Activated T-helper 1 cell treated with anti-CD3 and anti-CD28 coated beads, Interleukin-12 subunit alpha, Interleukin-12 subunit beta, Interleukin-2, Interleukin-4 antibody, amounts not matched to agents 30 ng/mL and 10 ng/mL and 1 ng/mL, durations not matched to agents 14 hours and 24 hours and 36 hours (primary cell): ENCODE measurements at regions not wholly inside any gene's neighbourhood (a gene's known extent, or its start where the extent isn't known, plus 50 kb on each side); places are given as distances from the start of the nearest gene placed in this dataset.

Experiments used
- DNase-seq: peaks from one replicate; pipeline ENCODE4 v3.0.0; 2021; ENCODE audit warnings: low spot score
- H3K27ac Mint-ChIP-seq: one replicate; pipeline ENCODE4 v1.8.0; 2021; ENCODE audit warnings: mild to moderate bottlenecking, mixed read lengths
- H3K27me3 Mint-ChIP-seq: one replicate; pipeline ENCODE4 v1.8.0; 2022; ENCODE audit warnings: mild to moderate bottlenecking, moderate library complexity, mixed read lengths; ENCODE audit not compliant: insufficient read depth
- H3K36me3 Mint-ChIP-seq: one replicate; pipeline ENCODE4 v1.8.0; 2021; ENCODE audit warnings: low read depth, mixed read lengths
- H3K4me1 Mint-ChIP-seq: one replicate; pipeline ENCODE4 v1.8.0; 2021; ENCODE audit warnings: low read depth, mixed read lengths
- H3K4me3 Mint-ChIP-seq: one replicate; pipeline ENCODE4 v1.8.0; 2021; ENCODE audit warnings: mild to moderate bottlenecking, moderate library complexity, mixed read lengths
- H3K9me3 Mint-ChIP-seq: one replicate; pipeline ENCODE4 v1.8.0; 2021; ENCODE audit warnings: mixed read lengths
- intact Hi-C: fragments of 100-400 bp; cut with micrococcal nuclease; formaldehyde crosslinking; loops from one replicate; pipeline ENCODE4 v1.15.1; 2024

- intact Hi-C loops, result no loop called here
- DNase-seq, result no peak
Observed at GRCh38 chr15:77811270-77811669, 178.6 kb upstream of the LINGO1 start.

GRCh38 chr15:77810130-77810571 lies 177.4 kb upstream of the LINGO1 start:
- no peak for DNase-seq

More at GRCh38 chr15:77811270-77811669, 178.6 kb upstream of the LINGO1 start:
- Mint-ChIP-seq H3K36me3 (no peaks in the 10 kb centered on the region), H3K9me3 (no peaks in the 10 kb centered on the region), H3K4me1 (no peaks in the 10 kb centered on the region), H3K4me3 (no peak overlapping the region), H3K27ac (no peak overlapping the region), H3K27me3 (no peaks in the 10 kb centered on the region)

GRCh38 chr15:77808581-77809177 lies 176.0 kb upstream of the LINGO1 start:
- H3K4me1 Mint-ChIP-seq, result no peaks in the 10 kb centered on the region
- H3K36me3 Mint-ChIP-seq, result no peaks in the 10 kb centered on the region
- no peak for DNase-seq
- H3K27me3 Mint-ChIP-seq, result no peaks in the 10 kb centered on the region
- intact Hi-C loops, result no loop called here
- no peak overlapping the region for H3K27ac Mint-ChIP-seq
- no peaks in the 10 kb centered on the region for H3K9me3 Mint-ChIP-seq
- no peak overlapping the region for H3K4me3 Mint-ChIP-seq

More at GRCh38 chr15:77810130-77810571, 177.4 kb upstream of the LINGO1 start:
- Mint-ChIP-seq H3K9me3 (no peaks in the 10 kb centered on the region), H3K36me3 (no peaks in the 10 kb centered on the region), H3K27me3 (no peaks in the 10 kb centered on the region), H3K4me1 (no peaks in the 10 kb centered on the region), H3K27ac (no peak overlapping the region), H3K4me3 (no peak overlapping the region)
- intact Hi-C loops, result no loop called here

- Mint-ChIP-seq H3K36me3 (no peaks in the 10 kb centered on the region), H3K27ac (no peak overlapping the region), H3K4me3 (no peak overlapping the region), H3K4me1 (no peaks in the 10 kb centered on the region), H3K27me3 (no peaks in the 10 kb centered on the region), H3K9me3 (no peaks in the 10 kb centered on the region)
- DNase-seq, result no peak
- intact Hi-C loops, result no loop called here
Observed at GRCh38 chr15:77808075-77808474, 175.4 kb upstream of the LINGO1 start.

- Mint-ChIP-seq H3K27me3 (no peaks in the 10 kb centered on the region), H3K4me3 (no peak overlapping the region), H3K27ac (no peak overlapping the region), H3K4me1 (no peaks in the 10 kb centered on the region), H3K36me3 (no peaks in the 10 kb centered on the region), H3K9me3 (no peaks in the 10 kb centered on the region)
- DNase-seq, result no peak
- intact Hi-C loops, result no loop called here
Observed at GRCh38 chr15:77807611-77808010, 174.9 kb upstream of the LINGO1 start.

GRCh38 chr15:77807115-77807514 lies 174.4 kb upstream of the LINGO1 start:
- no peaks in the 10 kb centered on the region for H3K9me3 Mint-ChIP-seq
- no peaks in the 10 kb centered on the region for H3K36me3 Mint-ChIP-seq
- H3K4me3 Mint-ChIP-seq, result no peak overlapping the region
- no peak overlapping the region for H3K27ac Mint-ChIP-seq
- intact Hi-C loops, result no loop called here
- H3K4me1 Mint-ChIP-seq, result no peaks in the 10 kb centered on the region
- H3K27me3 Mint-ChIP-seq, result no peaks in the 10 kb centered on the region
- no peak for DNase-seq

GRCh38 chr15:77804210-77804609 lies 171.5 kb upstream of the LINGO1 start:
- no peaks in the 10 kb centered on the region for H3K4me1 Mint-ChIP-seq
- DNase-seq, result no peak
- H3K27ac Mint-ChIP-seq, result no peak overlapping the region
- H3K9me3 Mint-ChIP-seq, result no peaks in the 10 kb centered on the region
- intact Hi-C loops, result no loop called here
- no peaks in the 10 kb centered on the region for H3K36me3 Mint-ChIP-seq
- no peaks in the 10 kb centered on the region for H3K27me3 Mint-ChIP-seq
- no peak overlapping the region for H3K4me3 Mint-ChIP-seq

GRCh38 chr15:77803487-77803886 lies 170.8 kb upstream of the LINGO1 start:
- Mint-ChIP-seq H3K27ac (no peak overlapping the region), H3K36me3 (no peaks in the 10 kb centered on the region), H3K4me1 (no peaks in the 10 kb centered on the region), H3K9me3 (no peaks in the 10 kb centered on the region), H3K4me3 (no peak overlapping the region), H3K27me3 (no peaks in the 10 kb centered on the region)
- intact Hi-C loops, result no loop called here
- DNase-seq, result no peak

GRCh38 chr15:77800305-77800704 lies 167.6 kb upstream of the LINGO1 start:
- Mint-ChIP-seq H3K27me3 (no peaks in the 10 kb centered on the region), H3K4me3 (no peak overlapping the region), H3K27ac (no peak overlapping the region), H3K36me3 (no peaks in the 10 kb centered on the region), H3K4me1 (peaks cover 5% of the 10 kb centered on the region), H3K9me3 (no peaks in the 10 kb centered on the region)
- DNase-seq, result no peak
- intact Hi-C loops, result no loop called here

GRCh38 chr15:77798847-77799246 lies 166.1 kb upstream of the LINGO1 start:
- intact Hi-C loops, result no loop called here
- Mint-ChIP-seq H3K27ac (no peak overlapping the region), H3K9me3 (no peaks in the 10 kb centered on the region), H3K4me1 (peaks cover 5% of the 10 kb centered on the region), H3K36me3 (no peaks in the 10 kb centered on the region), H3K4me3 (no peak overlapping the region), H3K27me3 (no peaks in the 10 kb centered on the region)
- no peak for DNase-seq

GRCh38 chr15:77798151-77798835 lies 165.6 kb upstream of the LINGO1 start:
- Mint-ChIP-seq H3K9me3 (no peaks in the 10 kb centered on the region), H3K4me1 (peaks cover 5% of the 10 kb centered on the region), H3K27ac (no peak overlapping the region), H3K36me3 (no peaks in the 10 kb centered on the region), H3K27me3 (no peaks in the 10 kb centered on the region), H3K4me3 (no peak overlapping the region)
- intact Hi-C loops, result no loop called here
- DNase-seq, result no peak

GRCh38 chr15:77797270-77797669 lies 164.6 kb upstream of the LINGO1 start:
- peaks cover 5% of the 10 kb centered on the region for H3K4me1 Mint-ChIP-seq
- no peaks in the 10 kb centered on the region for H3K9me3 Mint-ChIP-seq
- no peak for DNase-seq
- intact Hi-C loops, result no loop called here
- no peak overlapping the region for H3K4me3 Mint-ChIP-seq
- no peaks in the 10 kb centered on the region for H3K27me3 Mint-ChIP-seq
- no peak overlapping the region for H3K27ac Mint-ChIP-seq
- no peaks in the 10 kb centered on the region for H3K36me3 Mint-ChIP-seq

GRCh38 chr15:77796046-77796729 lies 163.5 kb upstream of the LINGO1 start:
- no peak overlapping the region for H3K27ac Mint-ChIP-seq

More at GRCh38 chr15:77796046-77796729, 163.5 kb upstream of the LINGO1 start:
- H3K4me3 Mint-ChIP-seq, result no peak overlapping the region
- H3K9me3 Mint-ChIP-seq, result no peaks in the 10 kb centered on the region
- no peak for DNase-seq
- H3K36me3 Mint-ChIP-seq, result no peaks in the 10 kb centered on the region
- H3K4me1 Mint-ChIP-seq, result peaks cover 5% of the 10 kb centered on the region
- no peaks in the 10 kb centered on the region for H3K27me3 Mint-ChIP-seq
- intact Hi-C loops, result no loop called here
